Trophoblast cell (in vitro differentiated cells and primary cell): ENCODE measurements at regions not wholly inside any gene's neighbourhood (a gene's known extent, or its start where the extent isn't known, plus 50 kb on each side); places are given as distances from the start of the nearest gene placed in this dataset.

Experiments
- DNase-seq, 2 donors: peaks; one replicate each; pipeline ENCODE4 v3.0.0-alpha.2; 2016
- H2AFZ ChIP-seq: 2 replicates; pipeline ENCODE4 v1.6.1; 2013; ENCODE audit warnings: low read length, moderate library complexity, mild to moderate bottlenecking; ENCODE audit not compliant: insufficient read depth, poor library complexity
- H2AK5ac ChIP-seq: 2 replicates; pipeline ENCODE4 v1.6.1; 2013; ENCODE audit warnings: mild to moderate bottlenecking, low read length
- H2BK120ac ChIP-seq: 2 replicates; pipeline ENCODE4 v1.6.1; 2013; ENCODE audit warnings: low read length, mild to moderate bottlenecking, moderate library complexity; ENCODE audit not compliant: insufficient read depth, poor library complexity
- H2BK12ac ChIP-seq: 2 replicates; pipeline ENCODE4 v1.6.1; 2013; ENCODE audit warnings: mild to moderate bottlenecking, low read length, moderate library complexity
- H2BK5ac ChIP-seq: 2 replicates; pipeline ENCODE4 v1.6.1; 2013; ENCODE audit warnings: low read length, low read depth, moderate library complexity, mild to moderate bottlenecking; ENCODE audit not compliant: poor library complexity
- H3K14ac ChIP-seq: 2 replicates; pipeline ENCODE4 v1.6.1; 2013; ENCODE audit warnings: mild to moderate bottlenecking, low read length
- H3K18ac ChIP-seq: 2 replicates; pipeline ENCODE4 v1.6.1; 2013; ENCODE audit warnings: mild to moderate bottlenecking, low read length
- H3K23ac ChIP-seq: 2 replicates; pipeline ENCODE4 v1.6.1; 2013; ENCODE audit warnings: low read length
- H3K27ac ChIP-seq: 2 replicates; pipeline ENCODE4 v1.5.1; 2013; ENCODE audit warnings: low read depth, mild to moderate bottlenecking, inconsistent platforms, low read length, moderate library complexity
- H3K27me3 ChIP-seq: 2 replicates; pipeline ENCODE4 v1.6.1; 2013; ENCODE audit warnings: inconsistent platforms, mild to moderate bottlenecking, low read length, moderate library complexity; ENCODE audit not compliant: insufficient read depth
- H3K36me3 ChIP-seq, 2 experiments: 1 replicate in 1 of 2; 2 replicates in 1 of 2; pipeline ENCODE4 v1.6.1; 2013; ENCODE audit warnings: low read length in 2 of 2, mild to moderate bottlenecking in 2 of 2, moderate library complexity in 1 of 2; ENCODE audit not compliant: insufficient read depth in 2 of 2, control insufficient read depth in 1 of 2
- H3K4ac ChIP-seq: 2 replicates; pipeline ENCODE4 v1.6.1; 2013; ENCODE audit warnings: low read depth, mild to moderate bottlenecking, low read length, moderate library complexity
- H3K4me1 ChIP-seq, 2 experiments: 1 replicate in 1 of 2; 2 replicates in 1 of 2; pipeline ENCODE4 v1.6.1; 2013; ENCODE audit warnings: low read length in 2 of 2, mild to moderate bottlenecking in 2 of 2, moderate library complexity in 1 of 2; ENCODE audit not compliant: insufficient read depth in 2 of 2, control insufficient read depth in 1 of 2
- H3K4me2 ChIP-seq: 2 replicates; pipeline ENCODE4 v1.6.1; 2013; ENCODE audit warnings: inconsistent platforms, mild to moderate bottlenecking, low read length, moderate library complexity
- H3K4me3 ChIP-seq: 2 replicates; pipeline ENCODE4 v1.5.1; 2013; ENCODE audit warnings: mild to moderate bottlenecking, low read depth, low read length, inconsistent platforms
- H3K79me1 ChIP-seq: one replicate; pipeline ENCODE4 v1.6.1; 2013; ENCODE audit warnings: low read length
- H3K79me2 ChIP-seq: 2 replicates; pipeline ENCODE4 v1.6.1; 2013; ENCODE audit warnings: low read length, mild to moderate bottlenecking; ENCODE audit not compliant: control insufficient read depth, insufficient read depth, poor library complexity
- H3K9ac ChIP-seq: 2 replicates; pipeline ENCODE4 v1.6.1; 2013; ENCODE audit warnings: mild to moderate bottlenecking, low read length
- H3K9me3 ChIP-seq: 2 replicates; pipeline ENCODE4 v1.6.1; 2013; ENCODE audit warnings: low read depth, mild to moderate bottlenecking, control low read depth, inconsistent platforms, low read length; ENCODE audit not compliant: insufficient read depth
- H4K12ac ChIP-seq: 2 replicates; pipeline ENCODE4 v1.6.1; 2013; ENCODE audit warnings: low read depth, mild to moderate bottlenecking, low read length, moderate library complexity
- H4K8ac ChIP-seq: 2 replicates; pipeline ENCODE4 v1.6.1; 2013; ENCODE audit warnings: low read depth, mild to moderate bottlenecking, low read length, moderate library complexity
- H4K91ac ChIP-seq: one replicate; pipeline ENCODE4 v1.6.1; 2013; ENCODE audit warnings: low read depth, mild to moderate bottlenecking, low read length, moderate library complexity
- WGBS: extraction: QIAGEN DNeasy Blood & Tissue Kit; methylation state at CpG from one replicate; pipeline ENCODE4 v1.1.7; 2013; ENCODE audit warnings: missing lambda C conversion rate; ENCODE audit not compliant: insufficient read length, insufficient coverage; ENCODE audit errors: extremely low coverage; 5-methylcytosine and 5-hydroxymethylcytosine counted together

DNA sequence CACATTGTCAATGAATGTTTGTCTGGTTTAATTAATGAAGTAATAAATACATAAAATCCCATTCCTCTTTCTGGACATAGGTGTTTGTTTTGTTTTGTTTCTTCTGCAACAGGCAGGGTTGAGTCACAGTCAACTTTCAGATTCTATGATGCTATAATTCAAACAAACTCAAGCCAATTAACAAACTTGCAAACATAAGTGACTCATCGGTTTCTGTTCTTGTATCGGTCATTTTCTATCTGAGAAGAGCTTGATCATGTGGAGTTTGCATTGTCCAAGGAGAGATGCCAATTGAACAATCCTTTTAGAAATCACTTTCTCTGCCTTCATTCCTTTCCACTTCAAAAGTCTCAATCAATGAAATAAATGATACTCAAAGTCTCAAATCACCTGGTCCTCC lies 294.2 kb upstream of the C16orf82 start:
- Histone ChIP-seq H4K91ac (no peak overlapping the region), H3K18ac (no peak overlapping the region), H3K9ac (no peak overlapping the region), H3K9me3 (no peaks in the 10 kb centered on the region), H2BK12ac (no peak overlapping the region), H3K14ac (no peak overlapping the region), H3K79me2 (no peaks in the 10 kb centered on the region), H2AK5ac (no peak overlapping the region), H2BK5ac (no peak overlapping the region), H3K4me2 (no peak overlapping the region), H4K12ac (no peak overlapping the region), H3K79me1 (no peaks in the 10 kb centered on the region), H3K27me3 (no peaks in the 10 kb centered on the region), H3K4ac (no peak overlapping the region), H3K27ac (no peak overlapping the region), H2BK120ac (no peak overlapping the region), H3K4me1 (no peaks in the 10 kb centered on the region), H3K36me3 (no peaks in the 10 kb centered on the region), H2AFZ (no peak overlapping the region), H3K4me3 (no peak overlapping the region), H4K8ac (no peak overlapping the region), H3K23ac (no peak overlapping the region)
- DNase-seq, result no peak
- no CpG with 5 or more reads among the region's 2 CpGs for WGBS

DNA sequence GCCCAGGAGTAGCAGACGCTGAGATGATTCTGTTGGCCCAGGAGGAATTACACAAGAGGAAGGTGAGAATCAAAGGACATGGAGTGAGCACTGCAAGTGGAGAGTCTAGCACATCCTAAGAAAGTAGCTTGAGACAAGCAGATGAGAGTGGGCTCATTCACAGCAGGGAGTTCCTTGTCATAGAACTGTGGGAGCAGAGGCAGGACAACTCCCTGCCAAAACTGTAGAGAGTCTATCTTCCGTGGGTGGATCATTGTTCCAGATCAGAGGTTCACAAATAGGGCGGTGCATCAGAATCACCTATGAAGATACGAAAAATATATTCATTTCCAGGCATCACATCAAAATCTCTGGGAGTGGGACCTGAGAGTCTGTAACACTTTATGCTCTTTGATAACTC lies 288.9 kb upstream of the C16orf82 start:
- no peak overlapping the region for H3K14ac ChIP-seq
- no peak overlapping the region for H3K18ac ChIP-seq
- no peak overlapping the region for H4K91ac ChIP-seq
- H2BK5ac ChIP-seq, result no peak overlapping the region
- no peak overlapping the region for H2BK12ac ChIP-seq
- H3K4me2 ChIP-seq, result no peak overlapping the region
- no peak overlapping the region for H4K8ac ChIP-seq
- WGBS, result no CpG with 5 or more reads among the region's 4 CpGs
- H2BK120ac ChIP-seq, result no peak overlapping the region
- H3K4ac ChIP-seq, result no peak overlapping the region
- no peaks in the 10 kb centered on the region for H3K79me2 ChIP-seq
- no peak overlapping the region for H3K27ac ChIP-seq
- H3K9me3 ChIP-seq, result peaks cover 1% of the 10 kb centered on the region
- H3K79me1 ChIP-seq, result no peaks in the 10 kb centered on the region
- H2AK5ac ChIP-seq, result no peak overlapping the region
- H3K36me3 ChIP-seq, result no peaks in the 10 kb centered on the region
- no peak for DNase-seq
- no peak overlapping the region for H3K23ac ChIP-seq
- no peak overlapping the region for H2AFZ ChIP-seq
- no peaks in the 10 kb centered on the region for H3K27me3 ChIP-seq
- H4K12ac ChIP-seq, result no peak overlapping the region
- no peak overlapping the region for H3K9ac ChIP-seq
- no peak overlapping the region for H3K4me3 ChIP-seq
- no peaks in the 10 kb centered on the region for H3K4me1 ChIP-seq

DNA sequence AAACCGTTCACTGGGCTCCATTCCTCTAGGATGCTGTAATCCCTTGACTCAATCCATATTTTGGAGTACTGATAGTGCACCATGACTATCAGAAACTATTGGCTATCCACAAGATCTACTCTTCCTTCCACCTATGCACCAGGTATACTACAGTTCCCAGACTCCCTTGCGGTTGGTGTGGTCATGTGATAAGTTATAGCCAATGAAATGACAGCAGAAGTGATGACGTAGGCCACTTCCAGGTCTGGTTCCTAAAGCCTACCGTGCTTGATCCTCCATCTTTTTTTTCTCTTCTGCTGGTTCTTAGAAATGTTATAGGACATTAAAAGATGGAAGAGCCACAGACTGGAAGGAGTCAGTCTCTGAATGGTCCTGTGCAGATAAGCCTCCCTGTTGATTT lies 278.8 kb upstream of the C16orf82 start:
- H3K79me2 ChIP-seq, result no peaks in the 10 kb centered on the region

DNA sequence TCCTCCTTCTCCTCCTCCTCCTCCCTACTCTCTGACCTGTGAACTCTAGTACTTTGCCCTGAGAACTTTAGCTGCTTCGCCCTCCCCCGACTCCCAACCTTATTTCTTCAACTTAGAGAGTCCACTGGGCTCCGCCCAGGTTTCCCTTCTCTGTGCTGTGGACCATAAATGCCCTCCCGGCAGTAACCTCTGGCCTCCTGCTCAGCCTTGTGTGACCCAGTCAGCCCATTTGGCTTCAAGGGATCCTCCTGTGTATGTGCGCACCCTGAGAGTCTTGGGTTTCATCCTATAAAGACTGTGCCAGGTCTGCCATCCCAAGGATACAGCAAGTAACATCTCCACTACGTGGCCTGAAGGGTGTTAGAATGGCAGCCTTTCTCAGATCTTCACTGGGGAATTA lies 275.6 kb upstream of the C16orf82 start:
- Histone ChIP-seq H2BK120ac (no peak overlapping the region), H3K79me1 (no peaks in the 10 kb centered on the region), H4K91ac (no peak overlapping the region), H4K8ac (no peak overlapping the region), H3K23ac (no peak overlapping the region), H3K27ac (no peak overlapping the region), H3K9ac (no peak overlapping the region), H3K18ac (no peak overlapping the region), H3K27me3 (no peaks in the 10 kb centered on the region), H2BK12ac (no peak overlapping the region), H2AFZ (no peak overlapping the region), H3K4ac (no peak overlapping the region), H3K79me2 (no peaks in the 10 kb centered on the region), H3K14ac (no peak overlapping the region), H3K4me1 (no peaks in the 10 kb centered on the region), H3K9me3 (peaks cover 1% of the 10 kb centered on the region), H2AK5ac (no peak overlapping the region), H3K4me3 (no peak overlapping the region), H4K12ac (no peak overlapping the region), H3K4me2 (no peak overlapping the region), H3K36me3 (no peaks in the 10 kb centered on the region), H2BK5ac (no peak overlapping the region)
- no CpG with 5 or more reads among the region's 6 CpGs for WGBS
- no peak for DNase-seq

More for the DNA sequence above, 278.8 kb upstream of the C16orf82 start:
- H4K12ac ChIP-seq, result no peak overlapping the region
- H3K4me3 ChIP-seq, result no peak overlapping the region
- H3K9ac ChIP-seq, result no peak overlapping the region
- H3K36me3 ChIP-seq, result no peaks in the 10 kb centered on the region
- no peaks in the 10 kb centered on the region for H3K27me3 ChIP-seq
- no peak overlapping the region for H3K27ac ChIP-seq
- no peak overlapping the region for H3K14ac ChIP-seq
- WGBS, result no CpG with 5 or more reads among the region's 4 CpGs
- no peaks in the 10 kb centered on the region for H3K79me1 ChIP-seq
- no peak overlapping the region for H3K4me2 ChIP-seq
- DNase-seq, result no peak
- H4K8ac ChIP-seq, result no peak overlapping the region
- no peak overlapping the region for H3K18ac ChIP-seq
- H2BK12ac ChIP-seq, result no peak overlapping the region
- no peak overlapping the region for H4K91ac ChIP-seq
- no peak overlapping the region for H3K23ac ChIP-seq
- H3K4ac ChIP-seq, result no peak overlapping the region
- no peak overlapping the region for H2BK120ac ChIP-seq
- no peak overlapping the region for H2AK5ac ChIP-seq
- H2BK5ac ChIP-seq, result no peak overlapping the region
- H3K9me3 ChIP-seq, result no peaks in the 10 kb centered on the region
- H3K4me1 ChIP-seq, result no peaks in the 10 kb centered on the region
- H2AFZ ChIP-seq, result no peak overlapping the region
